ENCODE measurements at regions not wholly inside any gene's neighbourhood (a gene's known extent, or its start where the extent isn't known, plus 50 kb on each side); places are given as distances from the start of the nearest gene placed in this dataset.

GRCh38 chr9:16161483-16161882 lies 608.6 kb downstream of the CCDC171 start:
- H4K20me1 ChIP-seq (ENCODE audit: insufficient read depth): no peaks in the 10 kb centered on the region
- DNase-seq (ENCODE audit: low read depth, low spot score): no peak
- H3K27ac ChIP-seq (ENCODE audit: low read depth, low read length): no peak overlapping the region
- no peak for ATAC-seq
- RAD21 ChIA-PET (ENCODE audit: low non-redundant PET in 1 of 2, low total read pairs in 2 of 2, uncharacterized antibody in 2 of 2, unreplicated experiment in 2 of 2): no interaction called here
- no peaks in the 10 kb centered on the region for H3K9me3 ChIP-seq (ENCODE audit: control insufficient read depth in 1 of 2, insufficient read depth in 1 of 2, low read depth in 1 of 2, low read length in 2 of 2)
- no peaks in the 10 kb centered on the region for H3K27me3 ChIP-seq (ENCODE audit: insufficient read depth, low read length)
- H3K9ac ChIP-seq (ENCODE audit: low read length): no peak overlapping the region
- H3K4me1 ChIP-seq (ENCODE audit: control insufficient read depth in 1 of 2, insufficient read depth in 2 of 2, low read length in 2 of 2): no peaks in the 10 kb centered on the region
- H2AFZ ChIP-seq (ENCODE audit: low read depth, low read length, poor library complexity, severe bottlenecking): no peak overlapping the region
- no peak overlapping the region for H3K4me3 ChIP-seq (replicated peaks in 1 of 2; ENCODE audit: low read depth in 1 of 2, low read length in 2 of 2)
- no TSS peak for BruUV-seq (replicated peaks)
- H3K9me2 ChIP-seq (ENCODE audit: insufficient read depth): no peaks in the 10 kb centered on the region
- intact Hi-C loops (cut with micrococcal nuclease): no loop called here
- POLR2A ChIA-PET: no interaction called here
- no peaks in the 10 kb centered on the region for H3K79me2 ChIP-seq (ENCODE audit: insufficient read depth, low read length)
- no peaks in the 10 kb centered on the region for H3K36me3 ChIP-seq (ENCODE audit: control insufficient read depth in 1 of 2, insufficient read depth in 2 of 2, low read length in 2 of 2)
- H3K4me2 ChIP-seq (ENCODE audit: low read length): no peak overlapping the region
- TF ChIP-seq CEBPB (IDR thresholded peaks at IDR 0.05; ENCODE audit: low read depth) (no peak), EZH2 (IDR thresholded peaks at IDR 0.05) (no peak), POLR2AphosphoS5 (IDR thresholded peaks at IDR 0.05; ENCODE audit: low read depth, low read length) (no peak), RAD21 (IDR thresholded peaks at IDR 0.05; ENCODE audit: low read depth) (no peak), ELF1 (IDR thresholded peaks at IDR 0.05; ENCODE audit: borderline replicate concordance, low read depth) (no peak), SRF (IDR thresholded peaks at IDR 0.05; ENCODE audit: low read depth) (no peak), POLR2A (IDR thresholded peaks at IDR 0.05; ENCODE audit: borderline replicate concordance, extremely low read depth, insufficient read depth, insufficient read length) (no peak)
- CTCF ChIA-PET: no interaction called here

GRCh38 chr9:16170119-16170518 lies 617.3 kb downstream of the CCDC171 start:
- H3K27ac ChIP-seq (ENCODE audit: low read depth, low read length): no peak overlapping the region
- no peaks in the 10 kb centered on the region for H3K79me2 ChIP-seq (ENCODE audit: insufficient read depth, low read length)
- CTCF ChIA-PET: no interaction called here
- TF ChIP-seq SIN3A (IDR thresholded peaks at IDR 0.05; ENCODE audit: low read depth) (no peak), EZH2 (IDR thresholded peaks at IDR 0.05) (no peak), REST (IDR thresholded peaks at IDR 0.05; ENCODE audit: low read depth) (no peak), EGR1 (IDR thresholded peaks at IDR 0.05; ENCODE audit: low read depth) (no peak), POLR2AphosphoS5 (IDR thresholded peaks at IDR 0.05; ENCODE audit: low read depth, low read length) (no peak), CEBPB (IDR thresholded peaks at IDR 0.05; ENCODE audit: low read depth) (no peak), YY1 (IDR thresholded peaks at IDR 0.05; ENCODE audit: extremely low read depth, insufficient replicate concordance, low read depth, low read length) (no peak), ATF3 (IDR thresholded peaks at IDR 0.05) (no peak), FOSL1 (IDR thresholded peaks at IDR 0.05; ENCODE audit: low read depth) (no peak)
- POLR2A ChIA-PET: no interaction called here
- no peak overlapping the region for H2AFZ ChIP-seq (ENCODE audit: low read depth, low read length, poor library complexity, severe bottlenecking)
- no peaks in the 10 kb centered on the region for H3K4me1 ChIP-seq (ENCODE audit: control insufficient read depth in 1 of 2, insufficient read depth in 2 of 2, low read length in 2 of 2)
- no peaks in the 10 kb centered on the region for H3K9me2 ChIP-seq (ENCODE audit: insufficient read depth)
- no peak overlapping the region for H3K4me3 ChIP-seq (replicated peaks in 1 of 2; ENCODE audit: low read depth in 1 of 2, low read length in 2 of 2)
- intact Hi-C loops (cut with micrococcal nuclease): no loop called here
- ATAC-seq (no peak), DNase-seq (ENCODE audit: low read depth, low spot score) (no peak)
- H3K27me3 ChIP-seq (ENCODE audit: insufficient read depth, low read length): no peaks in the 10 kb centered on the region
- no peaks in the 10 kb centered on the region for H4K20me1 ChIP-seq (ENCODE audit: insufficient read depth)
- RAD21 ChIA-PET (ENCODE audit: low non-redundant PET in 1 of 2, low total read pairs in 2 of 2, uncharacterized antibody in 2 of 2, unreplicated experiment in 2 of 2): no interaction called here
- no peak overlapping the region for H3K9ac ChIP-seq (ENCODE audit: low read length)
- no peaks in the 10 kb centered on the region for H3K36me3 ChIP-seq (ENCODE audit: control insufficient read depth in 1 of 2, insufficient read depth in 2 of 2, low read length in 2 of 2)
- no TSS peak for BruUV-seq (replicated peaks)
- H3K9me3 ChIP-seq (ENCODE audit: control insufficient read depth in 1 of 2, insufficient read depth in 1 of 2, low read depth in 1 of 2, low read length in 2 of 2): no peaks in the 10 kb centered on the region
- no peak overlapping the region for H3K4me2 ChIP-seq (ENCODE audit: low read length)
